HEK293T (cell line): ENCODE measurements at regions not wholly inside any gene's neighbourhood (a gene's known extent, or its start where the extent isn't known, plus 50 kb on each side); places are given as distances from the start of the nearest gene placed in this dataset.

ENCODE experiments used
- BHLHE40 ChIP-seq: fragments of 450-650 bp; IDR thresholded peaks from 2 replicates; pipeline ENCODE4 v1.6.1; 2016; ENCODE audit warnings: mild to moderate bottlenecking, moderate library complexity, borderline replicate concordance
- CTBP1 ChIP-seq: fragments of 450-650 bp; IDR thresholded peaks from 2 replicates; pipeline ENCODE4 v1.6.1; 2016; ENCODE audit warnings: borderline replicate concordance
- FOXA1 ChIP-seq: fragments of 450-650 bp; IDR thresholded peaks from 2 replicates; pipeline ENCODE4 v1.6.1; 2016; ENCODE audit warnings: mild to moderate bottlenecking
- FOXK2 ChIP-seq: fragments of 450-650 bp; IDR thresholded peaks from 2 replicates; pipeline ENCODE4 v1.6.1; 2016; ENCODE audit warnings: mild to moderate bottlenecking
- FOXM1 ChIP-seq: fragments of 450-650 bp; IDR thresholded peaks from 2 replicates; pipeline ENCODE4 v1.6.1; 2017; ENCODE audit warnings: mild to moderate bottlenecking, borderline replicate concordance
- HDGF ChIP-seq: fragments of 450-650 bp; IDR thresholded peaks from 2 replicates; pipeline ENCODE4 v1.6.1; 2017; ENCODE audit warnings: antibody characterized with exemption, borderline replicate concordance
- LEF1 ChIP-seq: fragments of 450-650 bp; IDR thresholded peaks from 2 replicates; pipeline ENCODE4 v1.6.1; 2017; ENCODE audit warnings: mild to moderate bottlenecking, borderline replicate concordance
- NFRKB ChIP-seq: fragments of 450-650 bp; IDR thresholded peaks from 2 replicates; pipeline ENCODE4 v1.6.1; 2016; ENCODE audit warnings: mild to moderate bottlenecking, moderate library complexity
- PKNOX1 ChIP-seq: fragments of 450-650 bp; IDR thresholded peaks from 2 replicates; pipeline ENCODE4 v1.6.1; 2016
- SP1 ChIP-seq: fragments of 450-650 bp; IDR thresholded peaks from 2 replicates; pipeline ENCODE4 v1.6.1; 2017
- SUZ12 ChIP-seq: fragments of 450-650 bp; IDR thresholded peaks from 2 replicates; pipeline ENCODE4 v1.6.1; 2016; ENCODE audit warnings: mild to moderate bottlenecking
- TARDBP ChIP-seq: fragments of 450-650 bp; IDR thresholded peaks from 2 replicates; pipeline ENCODE4 v1.6.1; 2016

- TF ChIP-seq CTBP1, result no peak
- TF ChIP-seq SP1, result no peak
- TF ChIP-seq TARDBP, result no peak
- no peak for TF ChIP-seq SUZ12
- no peak for TF ChIP-seq FOXM1
- TF ChIP-seq FOXA1, result no peak
- no peak for TF ChIP-seq BHLHE40
- TF ChIP-seq NFRKB, result no peak
- TF ChIP-seq FOXK2, result no peak
- no peak for TF ChIP-seq PKNOX1
- TF ChIP-seq HDGF, result no peak
- TF ChIP-seq LEF1, result no peak
Observed at GRCh38 chr4:54976031-54976430, 149.4 kb downstream of the KDR start.
